ENCODE measurements at regions not wholly inside any gene's neighbourhood (a gene's known extent, or its start where the extent isn't known, plus 50 kb on each side); places are given as distances from the start of the nearest gene placed in this dataset.

DNA sequence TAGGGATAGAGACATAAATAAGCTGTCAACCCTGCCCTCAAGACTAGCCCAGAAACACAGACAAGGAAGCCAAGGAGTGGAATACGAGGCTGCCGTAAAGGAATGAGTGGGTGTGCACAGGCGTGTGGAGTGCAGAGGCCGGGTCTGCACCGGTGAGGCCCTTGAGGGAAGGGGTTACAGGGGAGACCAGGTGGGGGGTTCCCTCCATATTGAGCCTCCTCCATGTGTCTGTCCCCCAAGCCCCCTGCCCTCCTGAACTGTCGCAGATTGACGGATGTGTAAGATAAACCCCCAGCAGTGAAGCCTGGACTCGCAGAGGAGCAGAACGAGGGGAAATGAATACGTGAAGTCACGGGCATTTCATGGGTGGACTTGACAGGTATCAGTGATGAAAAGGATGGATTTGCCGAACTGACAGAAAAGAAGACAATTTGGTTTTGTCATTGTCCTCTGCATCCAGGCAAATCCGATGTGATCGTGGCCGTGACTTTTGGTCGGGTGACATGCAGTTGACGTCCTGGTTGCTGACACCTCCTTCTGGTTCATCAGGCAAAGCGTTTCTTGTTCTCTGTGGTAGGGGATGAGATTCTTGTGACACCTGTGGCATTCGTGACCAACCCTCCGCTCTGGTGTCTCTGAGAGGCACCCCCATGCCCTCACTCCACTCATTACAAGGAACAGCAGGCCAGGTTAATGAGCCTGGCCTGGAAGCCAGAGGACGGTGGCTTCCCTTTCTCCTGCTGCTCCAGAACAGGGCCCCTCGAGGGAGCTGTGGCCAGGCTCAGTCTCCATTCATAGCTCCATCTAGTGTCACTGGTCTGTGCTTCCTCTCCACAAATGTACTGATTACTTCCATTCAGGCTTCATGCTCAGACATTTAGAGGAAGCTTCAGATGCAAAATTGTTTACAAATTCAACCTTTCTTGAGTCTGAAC is 223.1 kb upstream of the B3GAT1 start:
- H3K27ac ChIP-seq: no peak overlapping the region
- intact Hi-C loops (cut with DNase I): loop anchor here in 2 of 10 donors (10.0 kb wide), 1 partner anchor 270 kb away; no protein-coding TSS in a partner anchor
- no peak overlapping the region for H3K4me3 ChIP-seq
- WGBS, 4 donors: 70 to 75% (median 72%) methylated on average over 22 of the region's 22 CpGs
- peaks cover 0 to 3% (median 0%) of the 10 kb centered on the region in 12 donors for H3K9me3 ChIP-seq
- H3K27me3 ChIP-seq: peaks cover 0 to 57% (median under 1%) of the 10 kb centered on the region in 9 donors
- peak in 1 of 5 donors; percentile 16 for DNase-seq
- TF ChIP-seq POLR2A (IDR thresholded peaks at IDR 0.05) (no peak), CTCF (IDR thresholded peaks at IDR 0.05) (peak in 1 of 12 donors; percentile 27)
- H3K4me1 ChIP-seq: no peaks in the 10 kb centered on the region
- H3K36me3 ChIP-seq: no peaks in the 10 kb centered on the region
- ATAC-seq: no peak

DNA sequence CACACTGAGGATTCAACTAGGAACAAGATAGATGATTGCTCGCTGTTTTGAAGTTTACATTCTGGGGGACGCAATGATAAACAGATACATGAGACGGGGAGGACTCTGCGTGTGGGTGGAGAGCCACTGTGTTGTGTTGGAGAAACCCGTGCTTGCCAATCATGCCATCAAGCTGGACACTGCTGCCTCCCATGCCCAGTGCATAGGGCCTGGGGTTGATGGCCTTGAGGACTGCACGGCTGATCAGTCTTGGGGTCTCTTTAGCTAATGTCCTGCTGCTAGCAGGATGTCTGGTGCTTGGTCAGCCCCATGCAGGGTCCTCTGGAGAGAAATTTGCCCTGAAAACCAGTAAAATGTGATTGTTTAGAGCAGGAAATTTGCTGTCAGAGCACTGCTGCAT is 221.2 kb upstream of the B3GAT1 start:
- peaks cover 0 to 52% (median 0%) of the 10 kb centered on the region in 9 donors for H3K27me3 ChIP-seq
- H3K4me1 ChIP-seq: no peaks in the 10 kb centered on the region
- H3K4me3 ChIP-seq: no peak overlapping the region
- intact Hi-C loops (cut with DNase I): loop anchor here in 2 of 10 donors (10.0 kb wide), 1 partner anchor 268 kb away; no protein-coding TSS in a partner anchor
- H3K36me3 ChIP-seq: no peaks in the 10 kb centered on the region
- H3K27ac ChIP-seq: no peak overlapping the region
- ATAC-seq (no peak), DNase-seq (peak in 1 of 5 donors; percentile 4)
- TF ChIP-seq CTCF (IDR thresholded peaks at IDR 0.05) (no peak), POLR2A (IDR thresholded peaks at IDR 0.05) (no peak)
- H3K9me3 ChIP-seq: peaks cover 0 to 3% (median 0%) of the 10 kb centered on the region in 12 donors
- WGBS, 4 donors: 82 to 89% (median 86%) methylated on average over 6 of the region's 6 CpGs

DNA sequence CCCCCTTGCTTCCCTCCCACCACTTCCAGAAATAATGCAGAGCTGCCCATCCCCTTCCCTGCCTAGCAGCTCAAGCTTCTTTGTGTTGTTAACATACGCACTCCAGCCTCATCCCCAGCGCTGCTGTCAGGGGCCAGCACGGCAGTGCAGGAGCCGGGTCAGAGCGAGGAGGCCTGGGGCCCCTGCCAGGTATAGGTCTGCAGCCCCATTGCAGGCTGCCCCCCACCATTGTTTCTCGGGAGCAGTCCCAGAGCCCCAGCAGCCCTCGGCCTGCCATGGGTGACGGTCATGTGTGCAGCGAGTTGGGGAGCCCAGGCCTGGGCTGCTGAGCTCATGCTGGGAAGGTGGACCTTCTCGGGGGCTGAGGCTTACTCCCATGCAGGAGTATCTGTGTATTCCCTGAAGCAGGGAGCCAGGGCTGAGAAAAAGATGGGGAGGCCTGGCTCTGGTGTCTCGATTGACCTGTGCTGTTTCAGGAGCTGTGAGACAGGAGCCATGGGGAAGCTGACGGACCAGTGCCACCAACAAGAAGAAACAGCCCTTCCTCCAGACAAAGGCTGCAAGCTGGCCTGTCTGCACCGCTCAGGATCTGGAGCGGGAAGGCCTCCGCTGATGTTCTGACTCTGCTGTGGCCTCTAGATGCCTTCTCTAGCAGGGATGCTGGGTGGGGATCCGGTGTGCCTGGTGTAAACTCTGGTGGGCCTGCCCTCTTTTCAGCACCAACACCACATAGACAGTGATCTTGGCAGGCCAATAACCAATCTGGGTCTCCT is 220.5 kb upstream of the B3GAT1 start:
- Histone ChIP-seq H3K27me3 (peaks cover 0 to 59% (median 0%) of the 10 kb centered on the region in 9 donors), H3K27ac (no peak overlapping the region), H3K9me3 (peaks cover 0 to 3% (median 0%) of the 10 kb centered on the region in 12 donors), H3K4me1 (no peaks in the 10 kb centered on the region), H3K36me3 (no peaks in the 10 kb centered on the region), H3K4me3 (no peak overlapping the region)
- ATAC-seq (peak in 1 of 4 donors; percentile 11), DNase-seq (peak in 1 of 5 donors; percentile 5)
- intact Hi-C loops (cut with DNase I): loop anchor here in 2 of 10 donors (10.0 kb wide), 1 partner anchor 268 kb away; no protein-coding TSS in a partner anchor
- WGBS, 4 donors: 70 to 76% (median 73%) methylated on average over 10 to 16 of the region's 16 CpGs
- TF ChIP-seq POLR2A (IDR thresholded peaks at IDR 0.05): no peak
- no peak for TF ChIP-seq CTCF (IDR thresholded peaks at IDR 0.05)

Measured in heart left ventricle (tissue), 16 donors.